ENCODE measurements at regions not wholly inside any gene's neighbourhood (a gene's known extent, or its start where the extent isn't known, plus 50 kb on each side); places are given as distances from the start of the nearest gene placed in this dataset.
"Not testable (repeated sequence)": the region's sequence is repeated elsewhere in the genome, so short reads cannot be mapped to it uniquely, and the experiment has no call there.

- Histone ChIP-seq H4K20me1 (ENCODE audit: insufficient read depth, poor library complexity, severe bottlenecking) (no peaks in the 10 kb centered on the region), H3K9me3 (ENCODE audit: low read depth) (no peaks in the 10 kb centered on the region), H3K79me2 (no peaks in the 10 kb centered on the region), H3K27me3 (no peaks in the 10 kb centered on the region), H2AFZ (no peak overlapping the region), H3K4me2 (no peak overlapping the region), H3K4me3 (no peak overlapping the region), H3K36me3 (replicated peaks; ENCODE audit: insufficient read depth, low read depth) (no peaks in the 10 kb centered on the region), H3K27ac (no peak overlapping the region), H3K9me2 (replicated peaks; ENCODE audit: insufficient read depth) (no peaks in the 10 kb centered on the region), H3K4me1 (ENCODE audit: insufficient read depth) (no peaks in the 10 kb centered on the region)
- no peak for TF ChIP-seq EZH2 (IDR thresholded peaks at IDR 0.05; ENCODE audit: borderline replicate concordance)
- no peak for TF ChIP-seq EZH2phosphoT487 (IDR thresholded peaks at IDR 0.05; ENCODE audit: low read depth, severe bottlenecking, unreplicated experiment)
- TF ChIP-seq, protein P1, sequence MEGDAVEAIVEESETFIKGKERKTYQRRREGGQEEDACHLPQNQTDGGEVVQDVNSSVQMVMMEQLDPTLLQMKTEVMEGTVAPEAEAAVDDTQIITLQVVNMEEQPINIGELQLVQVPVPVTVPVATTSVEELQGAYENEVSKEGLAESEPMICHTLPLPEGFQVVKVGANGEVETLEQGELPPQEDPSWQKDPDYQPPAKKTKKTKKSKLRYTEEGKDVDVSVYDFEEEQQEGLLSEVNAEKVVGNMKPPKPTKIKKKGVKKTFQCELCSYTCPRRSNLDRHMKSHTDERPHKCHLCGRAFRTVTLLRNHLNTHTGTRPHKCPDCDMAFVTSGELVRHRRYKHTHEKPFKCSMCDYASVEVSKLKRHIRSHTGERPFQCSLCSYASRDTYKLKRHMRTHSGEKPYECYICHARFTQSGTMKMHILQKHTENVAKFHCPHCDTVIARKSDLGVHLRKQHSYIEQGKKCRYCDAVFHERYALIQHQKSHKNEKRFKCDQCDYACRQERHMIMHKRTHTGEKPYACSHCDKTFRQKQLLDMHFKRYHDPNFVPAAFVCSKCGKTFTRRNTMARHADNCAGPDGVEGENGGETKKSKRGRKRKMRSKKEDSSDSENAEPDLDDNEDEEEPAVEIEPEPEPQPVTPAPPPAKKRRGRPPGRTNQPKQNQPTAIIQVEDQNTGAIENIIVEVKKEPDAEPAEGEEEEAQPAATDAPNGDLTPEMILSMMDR (IDR thresholded peaks at IDR 0.05; ENCODE audit: poor library complexity): no peak
- WGBS (ENCODE audit: low lambda C conversion rate, missing lambda C conversion rate): 69% methylated on average over 2 of the region's 2 CpGs
- no peak for DNase-seq (ENCODE audit: low spot score)
Measured at GRCh38 chr16:63415014-63415413, 1378.8 kb upstream of the CDH8 start.

DNA sequence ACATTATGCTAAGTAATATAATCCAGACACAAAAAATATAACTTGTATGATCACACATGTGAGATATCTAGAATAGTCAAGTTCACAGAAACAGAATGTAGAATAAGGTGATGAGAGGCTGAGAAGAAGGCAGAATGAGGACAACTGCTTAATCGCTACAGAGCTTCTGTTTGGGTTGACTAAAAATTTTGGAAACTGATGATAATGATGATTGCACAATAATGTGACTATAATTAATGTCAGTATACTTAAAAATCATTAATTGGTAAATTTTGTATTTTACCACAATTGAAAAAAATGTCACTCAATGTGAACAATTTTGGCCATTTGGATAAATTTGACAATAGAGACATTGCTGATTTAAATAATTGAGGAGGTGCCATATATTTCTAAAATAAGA is 1374.4 kb upstream of the CDH8 start:
- Histone ChIP-seq H3K9me3 (ENCODE audit: low read depth) (no peaks in the 10 kb centered on the region), H3K9me2 (replicated peaks; ENCODE audit: insufficient read depth) (no peaks in the 10 kb centered on the region), H2AFZ (no peak overlapping the region), H3K4me3 (no peak overlapping the region), H3K27ac (no peak overlapping the region), H3K4me1 (ENCODE audit: insufficient read depth) (no peaks in the 10 kb centered on the region), H3K4me2 (no peak overlapping the region), H3K27me3 (no peaks in the 10 kb centered on the region), H3K79me2 (no peaks in the 10 kb centered on the region), H3K36me3 (replicated peaks; ENCODE audit: insufficient read depth, low read depth) (no peaks in the 10 kb centered on the region), H4K20me1 (ENCODE audit: insufficient read depth, poor library complexity, severe bottlenecking) (no peaks in the 10 kb centered on the region)
- TF ChIP-seq, protein P1 (IDR thresholded peaks at IDR 0.05; ENCODE audit: poor library complexity): no peak
- no peak for TF ChIP-seq EZH2phosphoT487 (IDR thresholded peaks at IDR 0.05; ENCODE audit: low read depth, severe bottlenecking, unreplicated experiment)
- no peak for TF ChIP-seq EZH2 (IDR thresholded peaks at IDR 0.05; ENCODE audit: borderline replicate concordance)
- WGBS (ENCODE audit: low lambda C conversion rate, missing lambda C conversion rate): 97% methylated on average over 1 of the region's 1 CpG
- DNase-seq (ENCODE audit: low spot score): no peak

DNA sequence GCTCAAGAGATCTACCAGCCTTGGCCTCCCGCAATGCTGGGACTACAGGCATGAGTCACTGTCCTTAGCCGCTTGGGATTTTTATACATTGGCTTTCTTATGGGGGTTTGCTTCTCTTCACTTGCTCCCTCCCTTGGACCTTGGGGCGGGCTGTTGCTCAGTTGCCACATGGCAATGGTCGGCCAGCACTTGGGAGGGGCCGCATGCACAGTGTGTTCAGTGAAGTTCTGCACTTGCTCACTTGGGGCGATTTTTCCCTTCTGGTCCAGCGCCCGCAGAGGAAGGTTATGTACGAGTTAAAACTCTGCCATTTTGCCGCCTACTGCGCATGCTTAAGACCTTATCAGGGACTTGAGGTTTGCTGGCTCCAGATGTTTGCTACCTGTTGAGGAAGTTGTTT is 1367.6 kb upstream of the CDH8 start:
- H4K20me1 ChIP-seq (ENCODE audit: insufficient read depth, poor library complexity, severe bottlenecking): no peaks in the 10 kb centered on the region
- H3K36me3 ChIP-seq (replicated peaks; ENCODE audit: insufficient read depth, low read depth): no peaks in the 10 kb centered on the region
- TF ChIP-seq EZH2phosphoT487 (IDR thresholded peaks at IDR 0.05; ENCODE audit: low read depth, severe bottlenecking, unreplicated experiment) (no peak), EZH2 (IDR thresholded peaks at IDR 0.05; ENCODE audit: borderline replicate concordance) (no peak)
- TF ChIP-seq, protein P1 (IDR thresholded peaks at IDR 0.05; ENCODE audit: poor library complexity): no peak
- H3K27ac ChIP-seq: no peak overlapping the region
- H3K4me2 ChIP-seq: no peak overlapping the region
- H3K9me2 ChIP-seq (replicated peaks; ENCODE audit: insufficient read depth): no peaks in the 10 kb centered on the region
- 99% methylated on average over 11 of the region's 11 CpGs for WGBS (ENCODE audit: low lambda C conversion rate, missing lambda C conversion rate)
- no peaks in the 10 kb centered on the region for H3K27me3 ChIP-seq
- H3K79me2 ChIP-seq: no peaks in the 10 kb centered on the region
- H2AFZ ChIP-seq: no peak overlapping the region
- no peak for DNase-seq (ENCODE audit: low spot score)
- H3K9me3 ChIP-seq (ENCODE audit: low read depth): no peaks in the 10 kb centered on the region
- no peaks in the 10 kb centered on the region for H3K4me1 ChIP-seq (ENCODE audit: insufficient read depth)
- H3K4me3 ChIP-seq: no peak overlapping the region

- not testable (repeated sequence) for H3K9me3 ChIP-seq (ENCODE audit: low read depth); H3K4me2 ChIP-seq; H4K20me1 ChIP-seq (ENCODE audit: insufficient read depth, poor library complexity, severe bottlenecking); H3K36me3 ChIP-seq (replicated peaks; ENCODE audit: insufficient read depth, low read depth); H3K27ac ChIP-seq; H3K27me3 ChIP-seq; H3K79me2 ChIP-seq; H3K4me3 ChIP-seq; DNase-seq (ENCODE audit: low spot score); H3K9me2 ChIP-seq (replicated peaks; ENCODE audit: insufficient read depth); H2AFZ ChIP-seq; H3K4me1 ChIP-seq (ENCODE audit: insufficient read depth)
- WGBS (ENCODE audit: low lambda C conversion rate, missing lambda C conversion rate): 88% methylated on average over 17 of the region's 18 CpGs
Measured at GRCh38 chr16:63388277-63388676, 1352.0 kb upstream of the CDH8 start.
